NCI-H128 (cell line): ENCODE measurements at regions not wholly inside any gene's neighbourhood (a gene's known extent, or its start where the extent isn't known, plus 50 kb on each side); places are given as distances from the start of the nearest gene placed in this dataset.
"Not testable (repeated sequence)": the region's sequence is repeated elsewhere in the genome, so short reads cannot be mapped to it uniquely, and the experiment has no call there.

Experiments
- DNase-seq: peaks from one replicate; lab custom pipeline; 2025; ENCODE audit not compliant: unreplicated experiment; lab: John Stamatoyannopoulos, UW

GRCh38 chr1:14371771-14372497 is 226.6 kb upstream of the KAZN start:
- DNase-seq = no peak

DNA sequence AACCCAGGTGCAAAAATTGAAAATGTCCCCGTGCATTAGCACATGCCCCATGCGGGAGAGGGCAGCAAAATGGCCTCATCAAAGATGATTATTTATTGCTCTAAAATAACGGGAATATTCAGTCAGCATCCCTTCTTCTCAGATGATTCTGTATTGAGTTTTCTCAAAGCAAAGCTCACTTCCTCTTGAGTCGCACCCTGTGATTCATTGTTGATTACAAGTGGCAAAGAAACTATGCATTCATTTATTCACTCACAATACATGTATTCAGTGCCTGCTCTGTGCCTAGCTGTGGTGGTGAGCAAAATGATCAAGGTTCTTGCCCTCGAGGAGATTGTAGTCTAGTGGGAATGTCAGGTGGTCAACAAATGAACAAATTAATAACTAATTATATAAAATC is 226.0 kb upstream of the KAZN start:
- DNase-seq = no peak

- no peak for DNase-seq
Observed at GRCh38 chr1:14373081-14373758, 225.3 kb upstream of the KAZN start.

DNA sequence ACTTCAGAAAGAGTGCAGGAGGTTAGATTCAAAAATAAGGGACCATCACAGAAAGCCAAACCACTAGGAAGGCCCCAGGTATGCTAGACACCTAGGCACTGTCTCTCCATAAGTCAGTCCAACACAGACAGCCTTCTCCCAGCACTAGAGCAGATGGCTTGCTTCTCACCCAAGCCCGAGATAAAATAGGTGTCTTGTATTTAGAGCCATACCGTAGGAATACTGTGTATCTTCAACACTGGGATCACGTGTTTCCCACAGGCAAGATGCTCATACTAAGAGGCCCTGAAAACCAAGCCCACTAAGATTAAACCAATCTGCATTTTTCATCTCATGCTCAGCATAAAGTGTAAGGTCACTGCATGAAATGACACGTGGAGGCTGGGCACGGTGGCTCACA is 223.3 kb upstream of the KAZN start:
- DNase-seq = no peak

DNA sequence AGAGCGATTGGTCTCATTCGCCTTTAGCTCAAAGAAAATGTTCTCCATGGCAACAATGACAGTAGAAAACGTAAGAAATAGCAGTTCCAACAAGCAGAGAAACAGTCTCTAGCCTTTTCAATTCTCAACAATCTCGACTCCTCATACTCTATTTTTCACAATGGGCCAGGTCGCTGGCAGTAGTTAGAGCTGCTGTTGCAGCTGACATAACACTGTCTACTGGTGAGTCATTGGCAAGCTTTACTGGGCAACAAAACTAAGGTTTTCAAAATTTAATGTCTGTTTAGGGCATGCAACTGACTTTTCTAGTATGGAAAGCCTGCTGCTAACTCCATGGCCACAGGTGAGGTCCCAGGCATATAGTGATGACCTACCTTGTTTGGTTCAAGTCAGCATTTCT is 221.1 kb upstream of the KAZN start:
- DNase-seq = no peak

DNA sequence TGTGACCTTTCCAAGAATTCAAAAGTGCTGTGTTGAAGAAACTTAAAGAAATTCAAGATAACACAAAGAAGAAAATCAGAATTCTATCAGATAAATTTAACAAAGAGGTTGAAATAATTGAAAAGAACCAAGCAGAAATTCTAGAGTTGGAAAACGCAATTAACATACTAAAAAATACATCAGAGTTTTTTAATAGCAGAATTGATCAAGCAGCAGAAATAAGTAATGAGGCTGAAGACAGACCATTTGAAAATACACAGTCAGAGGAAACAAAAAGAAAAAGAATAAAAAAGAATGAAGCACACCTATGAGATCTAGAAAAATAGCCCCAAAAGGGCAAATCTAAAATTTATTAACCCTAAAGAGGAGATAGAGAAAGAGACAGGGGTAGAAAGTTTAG is 218.1 kb upstream of the KAZN start:
- no peak for DNase-seq

- no peak for DNase-seq
Observed at GRCh38 chr1:14390816-14391215, 207.7 kb upstream of the KAZN start.

DNA sequence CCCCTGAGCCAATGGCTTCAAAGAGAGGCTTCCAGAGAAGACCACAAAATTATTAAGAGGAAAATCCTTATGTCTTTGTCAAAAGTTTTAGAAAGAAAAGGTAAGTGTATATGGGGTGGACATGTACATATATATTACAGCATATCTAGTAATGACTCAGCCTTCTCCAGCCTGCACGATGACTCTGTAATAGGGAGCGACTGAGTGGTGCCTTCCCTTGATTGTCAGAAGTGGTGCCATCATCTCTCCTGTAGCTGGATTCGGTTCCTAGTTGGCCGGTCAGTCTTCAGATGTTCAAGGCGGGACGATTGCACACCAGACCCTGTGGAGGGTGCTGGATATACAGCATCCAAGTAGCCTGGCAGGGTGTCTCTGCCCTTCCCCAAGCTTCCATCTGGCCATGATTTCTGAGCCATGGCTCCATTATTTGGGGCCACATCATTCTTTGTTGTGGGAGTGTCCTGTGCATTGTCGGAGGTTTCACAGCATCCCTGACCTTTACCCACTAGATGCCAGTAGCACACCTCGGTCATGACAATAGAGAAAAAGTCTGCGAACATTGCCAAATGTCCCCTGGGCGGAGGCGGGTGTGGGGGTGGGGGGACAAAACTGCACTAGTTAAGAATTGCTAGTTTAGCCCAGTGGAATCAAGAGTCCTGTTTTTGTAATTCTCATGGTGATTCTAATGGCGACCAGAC is 206.2 kb upstream of the KAZN start:
- no peak for DNase-seq

DNA sequence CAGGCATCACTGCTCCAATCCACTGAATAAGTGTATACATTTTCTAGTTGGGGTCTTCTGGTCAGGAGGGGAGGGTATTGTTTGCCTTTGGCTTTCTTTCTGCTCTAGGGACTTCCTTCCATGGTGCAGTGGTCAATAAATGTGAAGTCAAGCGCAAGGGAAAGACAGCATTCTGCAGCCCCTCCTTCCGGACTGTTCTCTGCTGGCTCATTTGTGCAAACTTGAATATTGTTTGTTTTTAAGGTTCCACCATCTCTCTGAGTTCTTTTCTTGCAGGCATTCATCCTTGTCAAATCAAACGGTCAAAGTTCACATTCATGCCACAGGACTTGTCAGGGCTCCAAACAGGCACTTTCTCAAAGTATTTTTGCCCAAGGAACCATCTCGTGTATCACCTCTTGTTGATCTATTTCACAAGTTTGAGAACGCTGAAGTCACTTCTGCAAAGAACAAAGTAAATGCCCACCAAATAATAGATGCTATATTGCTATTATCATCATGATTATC is 205.6 kb upstream of the KAZN start:
- DNase-seq = no peak

GRCh38 chr1:14396100-14396499 is 202.4 kb upstream of the KAZN start:
- DNase-seq = no peak

- DNase-seq = no peak
Observed at GRCh38 chr1:14403961-14404645, 194.4 kb upstream of the KAZN start.

DNA sequence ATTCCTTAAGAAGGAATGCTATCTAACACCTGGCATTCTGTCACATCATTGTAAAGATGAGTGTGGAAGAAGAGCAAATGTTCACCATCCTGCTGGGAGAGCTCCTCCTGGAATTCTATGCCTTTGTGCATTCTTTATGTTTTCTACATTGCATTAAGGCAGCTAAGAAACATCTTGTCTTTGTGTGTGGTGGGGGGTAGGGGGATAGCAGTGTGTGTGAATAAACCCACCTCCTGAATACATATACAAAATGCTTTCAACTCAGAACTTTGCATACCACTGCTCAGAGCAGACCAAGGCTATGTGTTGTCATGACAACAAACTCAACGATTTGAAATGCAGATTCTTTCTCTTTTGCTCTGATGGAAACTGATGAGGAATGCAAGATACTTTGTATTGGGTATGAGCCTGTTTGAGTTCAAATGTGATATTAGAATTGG is 193.6 kb upstream of the KAZN start:
- no peak for DNase-seq

DNA sequence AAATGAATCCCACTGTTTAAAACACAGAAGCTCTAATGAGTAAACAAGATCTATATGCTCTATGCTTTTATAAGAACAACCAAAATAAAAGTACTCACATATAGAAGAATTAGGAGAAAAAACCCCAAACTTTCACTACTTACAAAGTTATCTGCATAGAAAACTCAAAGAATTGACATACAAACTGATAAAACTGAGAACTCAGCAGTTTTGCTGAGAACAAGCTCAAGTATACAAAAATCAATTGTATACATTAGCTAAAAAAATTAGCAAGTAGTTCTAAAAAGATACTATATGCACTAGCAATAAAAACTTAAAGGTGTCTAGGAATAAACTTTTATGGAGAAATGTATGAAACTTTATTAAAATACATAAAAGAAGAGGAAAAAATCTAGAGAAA is 186.2 kb upstream of the KAZN start:
- no peak for DNase-seq

DNA sequence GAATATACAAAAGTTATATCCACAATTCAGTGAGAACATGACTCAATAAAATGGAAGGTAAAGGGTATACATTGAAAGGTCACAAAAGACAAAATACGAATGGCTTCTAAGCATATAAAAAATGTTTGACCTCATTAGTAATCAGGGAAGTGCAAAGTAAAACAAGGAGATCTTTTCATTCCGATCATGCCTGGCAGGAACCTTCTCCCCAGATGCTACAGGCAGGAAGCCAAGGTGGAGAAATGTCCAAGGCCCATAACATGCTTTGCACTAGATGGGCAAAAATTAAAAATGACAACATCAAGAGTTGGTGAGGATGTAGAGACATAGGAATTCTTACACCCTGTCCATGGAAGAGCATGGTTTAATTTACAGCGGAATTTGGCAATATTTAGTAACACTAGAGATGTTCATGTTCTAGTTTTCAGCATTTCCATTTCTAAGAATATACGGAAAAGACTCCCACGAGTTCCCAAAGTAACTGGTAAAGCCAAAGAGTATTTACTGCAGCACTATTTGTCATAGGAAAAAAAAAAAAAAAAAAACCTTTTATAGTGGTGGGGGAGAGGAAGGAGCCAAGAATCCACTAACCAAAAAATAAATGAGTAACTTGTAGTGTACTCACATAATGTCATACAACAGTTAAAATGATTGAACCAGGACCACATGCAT is 184.5 kb upstream of the KAZN start:
- DNase-seq = no peak

DNA sequence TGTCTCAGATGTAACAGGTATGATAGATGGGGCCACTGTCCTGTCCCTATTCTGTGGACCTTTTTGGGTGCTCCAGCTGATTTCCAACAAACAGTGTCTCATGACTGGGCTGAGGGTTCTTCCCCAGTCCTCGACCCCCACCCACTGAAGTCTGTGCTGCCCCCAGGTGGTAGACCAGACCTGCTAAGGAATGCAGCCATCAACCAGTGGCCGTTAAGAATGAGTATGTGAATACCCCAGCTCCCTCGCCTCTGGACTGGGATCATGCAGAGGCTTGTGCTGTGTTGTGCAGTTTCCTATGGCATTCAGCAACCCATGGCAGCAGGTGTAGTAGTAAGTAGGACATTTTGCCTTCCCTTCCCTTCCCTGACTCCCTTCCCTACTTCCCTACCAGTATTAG is 183.1 kb upstream of the KAZN start:
- DNase-seq = no peak

DNA sequence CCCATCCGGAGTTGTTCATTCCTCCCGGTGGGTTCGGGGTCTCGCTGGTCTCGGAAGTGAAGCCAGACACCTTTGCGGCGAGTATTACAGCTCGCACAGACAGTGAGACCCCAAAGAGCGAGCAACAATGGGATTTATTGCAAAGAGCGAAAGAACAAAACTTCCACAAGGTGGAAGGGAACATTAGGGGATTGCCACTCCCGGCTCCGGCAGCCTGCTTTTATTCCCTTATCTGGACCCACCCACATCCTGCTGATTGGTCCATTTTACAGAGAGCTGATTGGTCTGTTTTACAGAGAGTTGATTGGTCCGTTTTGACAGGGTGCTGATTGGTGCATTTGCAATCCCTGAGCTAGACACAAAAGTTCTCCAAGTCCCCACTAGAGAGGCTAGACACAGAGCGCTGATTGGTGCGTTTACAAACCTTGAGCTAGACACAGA is 178.7 kb upstream of the KAZN start:
- not testable (repeated sequence) for DNase-seq

DNA sequence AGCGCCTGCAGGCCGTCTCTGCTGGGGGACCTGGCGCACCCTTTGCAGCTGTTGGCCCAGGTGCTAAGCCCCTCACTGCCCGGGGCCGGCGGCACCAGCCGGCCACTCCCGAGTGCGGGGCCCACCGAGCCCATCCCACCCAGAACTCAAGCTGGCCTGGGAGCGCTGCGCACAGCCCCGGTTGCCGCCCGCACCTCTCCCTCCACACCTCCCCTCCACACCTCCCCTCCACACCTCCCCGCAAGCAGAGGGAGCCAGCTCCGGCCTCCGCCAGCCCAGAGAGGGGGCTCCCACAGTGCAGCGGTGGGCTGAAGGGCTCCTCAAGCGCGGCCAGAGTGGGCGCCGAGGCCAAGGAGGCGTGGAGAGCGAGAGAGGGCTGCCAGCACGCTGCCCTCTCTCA is 177.8 kb upstream of the KAZN start:
- DNase-seq = no peak

GRCh38 chr1:14421295-14421976 is 177.0 kb upstream of the KAZN start:
- DNase-seq = no peak

- no peak for DNase-seq
Observed at GRCh38 chr1:14421977-14422609, 176.4 kb upstream of the KAZN start.
